WTC11 (cell line): ENCODE measurements at regions not wholly inside any gene's neighbourhood (a gene's known extent, or its start where the extent isn't known, plus 50 kb on each side); places are given as distances from the start of the nearest gene placed in this dataset.

Source experiments
- ATAC-seq: fragments of 200-7000 bp; cut with Tn5 transposase; 2 replicates; pipeline ENCODE4 v1.10.0; 2021; ENCODE audit warnings: mild to moderate bottlenecking, moderate library complexity
- CTCF ChIA-PET: fragments of 300-600 bp; sonication (Branson Sonifier 250); formaldehyde crosslinking; loops from one replicate; lab custom pipeline; 2021; ENCODE audit warnings: antibody characterized with exemption; lab: Charles Lee
- POLR2A ChIA-PET: fragments of 350-600 bp; sonication (Branson Sonifier 250); formaldehyde crosslinking; loops from one replicate; lab custom pipeline; 2021; ENCODE audit warnings: antibody characterized with exemption; lab: Charles Lee
- DNase-seq: peaks from one replicate; pipeline ENCODE4 v3.0.0; 2021; ENCODE audit warnings: low spot score
- H3K27ac Mint-ChIP-seq: 2 replicates; pipeline ENCODE4 v1.8.0; 2021; ENCODE audit warnings: mixed read lengths
- H3K27me3 Mint-ChIP-seq: 2 replicates; pipeline ENCODE4 v1.8.0; 2021; ENCODE audit warnings: low read depth, mild to moderate bottlenecking, moderate library complexity, mixed read lengths
- H3K36me3 Mint-ChIP-seq: 2 replicates; pipeline ENCODE4 v1.8.0; 2021; ENCODE audit warnings: mixed read lengths
- H3K4me1 Mint-ChIP-seq: 2 replicates; pipeline ENCODE4 v1.8.0; 2022; ENCODE audit warnings: mixed read lengths
- H3K4me3 Mint-ChIP-seq: 2 replicates; pipeline ENCODE4 v1.8.0; 2021; ENCODE audit warnings: mild to moderate bottlenecking, moderate library complexity, mixed read lengths
- H3K9me3 Mint-ChIP-seq: 2 replicates; pipeline ENCODE4 v1.8.0; 2021; ENCODE audit warnings: mixed read lengths
- ARID4B ChIP-seq: sonication (generic); formaldehyde crosslinking; IDR thresholded peaks from 2 replicates; pipeline ENCODE4 v1.8.0; 2023; ENCODE audit warnings: missing genetic modification reagents, mild to moderate bottlenecking, borderline replicate concordance
- CREM ChIP-seq: sonication (generic); formaldehyde crosslinking; IDR thresholded peaks from 2 replicates; pipeline ENCODE4 v1.8.1; 2022; ENCODE audit warnings: mild to moderate bottlenecking, missing genetic modification reagents, moderate library complexity
- FOXP1 ChIP-seq: sonication (generic); formaldehyde crosslinking; IDR thresholded peaks from 2 replicates; pipeline ENCODE4 v1.8.0; 2022; ENCODE audit warnings: missing genetic modification reagents, mild to moderate bottlenecking, moderate library complexity, borderline replicate concordance
- JAZF1 ChIP-seq: fragments of 250-450 bp; sonication (Bioruptor Pico); IDR thresholded peaks from 2 replicates; pipeline ENCODE4 v1.9.0; 2021; ENCODE audit warnings: moderate library complexity, mild to moderate bottlenecking, inconsistent platforms
- SMAD4 ChIP-seq: sonication (generic); formaldehyde crosslinking; IDR thresholded peaks from 2 replicates; pipeline ENCODE4 v1.8.0; 2022; ENCODE audit warnings: mild to moderate bottlenecking, missing genetic modification reagents
- ZBTB43 ChIP-seq: sonication (generic); formaldehyde crosslinking; IDR thresholded peaks from 2 replicates; pipeline ENCODE4 v1.8.1; 2023; ENCODE audit warnings: mild to moderate bottlenecking, missing genetic modification reagents
- ZNF416 ChIP-seq: fragments of 250-450 bp; sonication (Bioruptor Pico); IDR thresholded peaks from 2 replicates; pipeline ENCODE4 v1.9.0; 2021; ENCODE audit warnings: mild to moderate bottlenecking, inconsistent platforms
- ZNF532 ChIP-seq: fragments of 250-450 bp; sonication (Bioruptor Pico); IDR thresholded peaks from 2 replicates; pipeline ENCODE4 v1.9.0; 2021; ENCODE audit warnings: mild to moderate bottlenecking, borderline replicate concordance
- ZNF671 ChIP-seq: fragments of 250-450 bp; sonication (Bioruptor Pico); IDR thresholded peaks from 2 replicates; pipeline ENCODE4 v1.8.0; 2021; ENCODE audit warnings: mild to moderate bottlenecking
- TF ChIP-seq, protein P1 (sequence below): sonication (generic); formaldehyde crosslinking; conservative IDR thresholded peaks from 2 replicates; pipeline ENCODE4 v1.8.1; 2022; ENCODE audit warnings: mild to moderate bottlenecking, missing genetic modification reagents
- TF ChIP-seq, protein P2 (sequence below): fragments of 250-450 bp; sonication (Bioruptor Pico); IDR thresholded peaks from 2 replicates; pipeline ENCODE4 v1.8.0; 2021; ENCODE audit warnings: mild to moderate bottlenecking
- TF ChIP-seq, protein P3 (sequence below): sonication (generic); formaldehyde crosslinking; IDR thresholded peaks from 2 replicates; pipeline ENCODE4 v1.8.1; 2022; ENCODE audit warnings: missing genetic modification reagents, borderline replicate concordance

GRCh38 chr16:63978240-63978639 lies 1143.6 kb downstream of the CDH11 start:
- Mint-ChIP-seq H3K36me3 (peaks cover 4% of the 10 kb centered on the region; the same call in 1 of the 2 replicates), H3K4me1 (peaks cover 56% of the 10 kb centered on the region), H3K9me3 (peaks cover 6% of the 10 kb centered on the region), H3K27me3 (peaks cover 7% of the 10 kb centered on the region), H3K27ac (peak overlapping the region; percentile 8; the same call in 1 of the 2 replicates), H3K4me3 (no peak overlapping the region)
- no peak for DNase-seq
- ChIA-PET CTCF (no interaction called here), POLR2A (interaction anchor here (0.7 kb wide), 1 partner anchor 40 kb away, joined by 4 read pairs; no protein-coding TSS in a partner anchor)
- peak; percentile 72 for ATAC-seq
- TF ChIP-seq, protein P1, sequence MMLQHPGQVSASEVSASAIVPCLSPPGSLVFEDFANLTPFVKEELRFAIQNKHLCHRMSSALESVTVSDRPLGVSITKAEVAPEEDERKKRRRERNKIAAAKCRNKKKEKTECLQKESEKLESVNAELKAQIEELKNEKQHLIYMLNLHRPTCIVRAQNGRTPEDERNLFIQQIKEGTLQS (CRISPR knock-in tag): no peak

- no peak for DNase-seq
- no peak for ATAC-seq
- no peak overlapping the region for H3K27ac Mint-ChIP-seq
- CTCF ChIA-PET: no interaction called here
- H3K4me1 Mint-ChIP-seq: peaks cover 39% of the 10 kb centered on the region
- H3K9me3 Mint-ChIP-seq: peaks cover 6% of the 10 kb centered on the region
- TF ChIP-seq, protein P2, sequence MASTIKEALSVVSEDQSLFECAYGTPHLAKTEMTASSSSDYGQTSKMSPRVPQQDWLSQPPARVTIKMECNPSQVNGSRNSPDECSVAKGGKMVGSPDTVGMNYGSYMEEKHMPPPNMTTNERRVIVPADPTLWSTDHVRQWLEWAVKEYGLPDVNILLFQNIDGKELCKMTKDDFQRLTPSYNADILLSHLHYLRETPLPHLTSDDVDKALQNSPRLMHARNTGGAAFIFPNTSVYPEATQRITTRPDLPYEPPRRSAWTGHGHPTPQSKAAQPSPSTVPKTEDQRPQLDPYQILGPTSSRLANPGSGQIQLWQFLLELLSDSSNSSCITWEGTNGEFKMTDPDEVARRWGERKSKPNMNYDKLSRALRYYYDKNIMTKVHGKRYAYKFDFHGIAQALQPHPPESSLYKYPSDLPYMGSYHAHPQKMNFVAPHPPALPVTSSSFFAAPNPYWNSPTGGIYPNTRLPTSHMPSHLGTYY (CRISPR knock-in tag): no peak
- TF ChIP-seq ZNF532 (CRISPR knock-in tag): no peak
- no peak for TF ChIP-seq ARID4B (CRISPR knock-in tag)
- no peak for TF ChIP-seq ZNF416 (CRISPR knock-in tag)
- no peak for TF ChIP-seq SMAD4 (CRISPR knock-in tag)
- TF ChIP-seq, protein P3, sequence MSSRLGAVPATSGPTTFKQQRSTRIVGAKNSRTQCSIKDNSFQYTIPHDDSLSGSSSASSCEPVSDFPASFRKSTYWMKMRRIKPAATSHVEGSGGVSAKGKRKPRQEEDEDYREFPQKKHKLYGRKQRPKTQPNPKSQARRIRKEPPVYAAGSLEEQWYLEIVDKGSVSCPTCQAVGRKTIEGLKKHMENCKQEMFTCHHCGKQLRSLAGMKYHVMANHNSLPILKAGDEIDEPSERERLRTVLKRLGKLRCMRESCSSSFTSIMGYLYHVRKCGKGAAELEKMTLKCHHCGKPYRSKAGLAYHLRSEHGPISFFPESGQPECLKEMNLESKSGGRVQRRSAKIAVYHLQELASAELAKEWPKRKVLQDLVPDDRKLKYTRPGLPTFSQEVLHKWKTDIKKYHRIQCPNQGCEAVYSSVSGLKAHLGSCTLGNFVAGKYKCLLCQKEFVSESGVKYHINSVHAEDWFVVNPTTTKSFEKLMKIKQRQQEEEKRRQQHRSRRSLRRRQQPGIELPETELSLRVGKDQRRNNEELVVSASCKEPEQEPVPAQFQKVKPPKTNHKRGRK (CRISPR knock-in tag): no peak
- no peak for TF ChIP-seq ZNF671 (CRISPR knock-in tag)
- peaks cover 4% of the 10 kb centered on the region; the same call in 1 of the 2 replicates for H3K36me3 Mint-ChIP-seq
- peaks cover 7% of the 10 kb centered on the region for H3K27me3 Mint-ChIP-seq
- POLR2A ChIA-PET: interaction anchor here (0.6 kb wide), 1 partner anchor 111 kb away, joined by 3 read pairs; no protein-coding TSS in a partner anchor
- H3K4me3 Mint-ChIP-seq: no peak overlapping the region
These were observed 1145.5 kb downstream of the CDH11 start for GRCh38 chr16:63976345-63976744.

GRCh38 chr16:63975669-63976068 lies 1146.2 kb downstream of the CDH11 start:
- ATAC-seq: no peak
- Mint-ChIP-seq H3K9me3 (peaks cover 6% of the 10 kb centered on the region), H3K36me3 (peaks cover 4% of the 10 kb centered on the region; the same call in 1 of the 2 replicates), H3K4me3 (no peak overlapping the region), H3K27ac (no peak overlapping the region), H3K27me3 (peaks cover 7% of the 10 kb centered on the region), H3K4me1 (peaks cover 32% of the 10 kb centered on the region)
- ChIA-PET POLR2A (interaction anchor here (0.6 kb wide), 1 partner anchor 552 kb away, joined by 3 read pairs; no protein-coding TSS in a partner anchor), CTCF (no interaction called here)
- DNase-seq: no peak
- TF ChIP-seq ZBTB43 (CRISPR knock-in tag): no peak
- TF ChIP-seq SMAD4 (CRISPR knock-in tag): no peak
- TF ChIP-seq CREM (CRISPR knock-in tag): no peak
- TF ChIP-seq JAZF1 (CRISPR knock-in tag): no peak
- TF ChIP-seq ARID4B (CRISPR knock-in tag): no peak
- TF ChIP-seq FOXP1 (CRISPR knock-in tag): no peak
